IPS-NIHi7 (cell line): ENCODE measurements at regions not wholly inside any gene's neighbourhood (a gene's known extent, or its start where the extent isn't known, plus 50 kb on each side); places are given as distances from the start of the nearest gene placed in this dataset.
"Not testable (repeated sequence)": the region's sequence is repeated elsewhere in the genome, so short reads cannot be mapped to it uniquely, and the experiment has no call there.

Experiments
- DNase-seq: peaks from one replicate; pipeline ENCODE4 v3.0.0; 2012; ENCODE audit warnings: mixed read lengths; ENCODE audit errors: extremely low spot score

DNA sequence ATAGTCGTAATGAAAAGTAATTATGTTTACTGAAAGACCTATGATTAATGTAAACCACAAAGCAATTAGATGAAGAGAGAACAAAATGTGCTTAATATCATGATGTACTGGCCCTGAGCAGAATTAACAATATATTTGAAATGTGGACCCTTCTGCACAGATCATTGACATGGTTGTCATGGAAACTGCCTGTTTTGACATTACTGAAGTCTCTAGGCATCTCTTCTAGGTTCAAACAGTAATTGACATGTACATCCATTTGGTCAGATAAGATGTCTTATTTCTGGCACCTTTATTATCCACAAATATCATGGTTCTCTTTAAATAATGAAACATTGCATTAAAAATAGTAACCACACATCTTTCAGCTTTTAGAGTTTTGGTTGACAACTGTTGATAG is 251.7 kb upstream of the GNPDA2 start:
- no peak for DNase-seq

DNA sequence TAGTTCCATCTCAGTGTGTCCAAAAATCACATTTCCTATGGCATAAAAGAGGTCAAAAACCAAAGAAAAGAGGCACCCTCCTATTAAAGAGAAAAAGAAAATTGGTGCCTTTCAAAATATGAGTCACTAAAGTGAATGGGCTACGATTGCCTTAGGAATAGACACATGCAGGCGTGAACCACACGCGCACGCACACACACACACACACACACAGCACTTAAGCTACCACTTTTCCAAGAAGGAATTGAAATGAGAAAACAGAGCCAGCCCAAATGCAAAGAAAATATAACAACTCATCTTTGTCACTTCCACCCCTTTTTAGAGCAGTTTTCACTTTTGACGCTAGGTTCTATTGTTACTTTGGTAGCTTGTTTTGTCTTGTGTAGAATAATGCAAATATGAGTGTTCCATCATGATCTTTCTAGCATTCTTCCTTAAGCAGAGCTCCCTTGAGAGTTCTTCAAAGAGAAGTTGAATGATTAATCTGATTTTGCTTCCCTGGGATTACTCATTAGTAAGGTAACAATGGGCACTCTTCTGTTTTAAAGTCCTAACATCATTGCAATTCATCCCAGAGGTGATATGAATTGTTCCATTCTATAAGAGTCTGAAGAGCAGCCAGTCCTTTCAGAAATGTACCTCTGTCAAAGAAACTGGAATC is 239.2 kb upstream of the GNPDA2 start:
- no peak for DNase-seq

DNA sequence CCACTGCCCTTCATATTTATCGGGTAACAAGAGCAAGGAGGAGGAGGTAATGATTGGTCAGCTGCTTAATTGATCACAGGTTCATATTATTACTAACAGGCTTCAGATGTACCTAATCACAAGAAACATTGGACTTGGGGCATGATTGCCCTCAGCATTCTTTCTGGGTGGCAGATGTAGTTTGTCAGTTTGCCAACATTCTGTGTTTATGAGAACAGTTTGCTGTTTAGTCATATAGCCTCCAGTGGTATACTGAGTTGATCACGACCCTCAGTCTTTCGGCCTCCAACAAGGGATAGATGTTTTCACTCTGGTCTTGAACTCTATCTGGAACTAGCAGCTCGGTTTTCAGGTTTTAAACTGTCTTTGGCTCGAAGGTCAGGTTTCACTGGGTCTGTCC is 237.7 kb upstream of the GNPDA2 start:
- DNase-seq = not testable (repeated sequence)

DNA sequence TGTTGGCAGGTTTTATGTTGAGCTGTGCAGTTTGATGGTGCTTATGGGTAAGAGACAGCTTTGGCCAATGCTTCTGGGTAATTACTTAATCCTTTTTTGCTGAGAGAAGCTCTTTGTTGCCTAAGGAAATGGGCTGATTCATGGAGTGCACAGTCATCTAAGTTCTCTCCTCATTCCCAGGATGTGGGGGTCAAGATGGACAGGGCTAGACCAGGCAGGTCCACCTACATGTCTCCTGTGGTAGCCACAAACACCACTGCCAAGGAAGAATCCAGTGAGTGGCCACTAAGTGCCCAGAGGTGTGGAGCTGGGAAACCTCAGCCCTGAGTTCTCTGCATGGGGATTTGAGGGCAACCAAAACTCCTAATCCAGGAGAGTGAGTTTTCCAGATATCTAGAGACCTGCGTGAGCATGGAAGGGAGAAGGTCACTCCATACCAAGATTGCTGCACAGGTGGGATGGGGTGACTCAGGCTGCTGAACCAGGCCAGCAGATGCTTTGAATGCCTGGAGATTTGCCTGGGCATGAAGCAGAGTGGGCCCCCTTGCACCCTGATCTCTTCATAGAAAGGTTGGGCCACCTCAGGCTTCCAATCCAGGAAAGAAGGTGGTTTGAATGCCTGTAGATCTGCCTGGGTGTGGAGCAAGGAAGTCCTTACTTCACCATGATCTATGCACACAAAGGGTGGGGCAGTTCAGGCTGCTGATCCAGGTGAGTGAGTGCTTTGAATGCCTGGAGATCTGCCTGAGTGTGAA is 234.8 kb upstream of the GNPDA2 start:
- no peak for DNase-seq

DNA sequence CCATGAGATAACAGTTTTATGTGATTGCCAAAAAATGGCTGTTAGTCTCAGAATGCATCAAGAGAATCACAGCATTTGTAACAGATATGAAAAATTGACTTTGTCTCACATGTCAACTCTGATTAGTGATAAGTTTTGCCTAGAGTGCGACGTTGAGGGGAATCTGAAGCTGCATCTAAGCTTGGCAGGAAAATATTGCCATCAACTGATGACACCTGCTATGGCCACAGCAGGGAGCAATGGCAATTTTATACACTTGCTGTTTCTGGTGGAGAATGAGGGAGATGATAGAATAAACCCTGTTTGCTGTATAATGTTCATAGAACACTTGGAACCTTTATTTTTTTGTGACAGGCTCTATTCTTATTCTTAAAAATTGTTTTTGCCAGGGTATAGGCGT is 205.4 kb upstream of the GNPDA2 start:
- no peak for DNase-seq

DNA sequence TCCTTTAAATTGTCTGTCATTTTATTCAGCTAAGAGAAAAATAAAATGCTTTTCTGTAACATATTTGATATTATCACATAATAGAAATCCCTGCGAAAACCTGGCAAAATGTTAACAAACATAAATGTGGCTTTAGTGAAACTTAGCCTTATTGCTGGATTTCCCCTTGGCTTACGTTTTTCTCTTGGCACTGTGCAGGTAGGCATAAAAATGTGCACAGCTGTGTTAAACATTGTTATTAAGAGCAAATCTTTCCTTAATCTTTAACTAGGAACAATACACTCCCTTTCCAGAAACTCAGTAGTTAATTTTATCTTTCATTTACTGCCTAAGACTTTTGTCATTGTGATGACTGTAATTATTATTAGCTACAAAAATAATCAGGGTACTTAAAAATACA is 202.4 kb upstream of the GNPDA2 start:
- DNase-seq = no peak

DNA sequence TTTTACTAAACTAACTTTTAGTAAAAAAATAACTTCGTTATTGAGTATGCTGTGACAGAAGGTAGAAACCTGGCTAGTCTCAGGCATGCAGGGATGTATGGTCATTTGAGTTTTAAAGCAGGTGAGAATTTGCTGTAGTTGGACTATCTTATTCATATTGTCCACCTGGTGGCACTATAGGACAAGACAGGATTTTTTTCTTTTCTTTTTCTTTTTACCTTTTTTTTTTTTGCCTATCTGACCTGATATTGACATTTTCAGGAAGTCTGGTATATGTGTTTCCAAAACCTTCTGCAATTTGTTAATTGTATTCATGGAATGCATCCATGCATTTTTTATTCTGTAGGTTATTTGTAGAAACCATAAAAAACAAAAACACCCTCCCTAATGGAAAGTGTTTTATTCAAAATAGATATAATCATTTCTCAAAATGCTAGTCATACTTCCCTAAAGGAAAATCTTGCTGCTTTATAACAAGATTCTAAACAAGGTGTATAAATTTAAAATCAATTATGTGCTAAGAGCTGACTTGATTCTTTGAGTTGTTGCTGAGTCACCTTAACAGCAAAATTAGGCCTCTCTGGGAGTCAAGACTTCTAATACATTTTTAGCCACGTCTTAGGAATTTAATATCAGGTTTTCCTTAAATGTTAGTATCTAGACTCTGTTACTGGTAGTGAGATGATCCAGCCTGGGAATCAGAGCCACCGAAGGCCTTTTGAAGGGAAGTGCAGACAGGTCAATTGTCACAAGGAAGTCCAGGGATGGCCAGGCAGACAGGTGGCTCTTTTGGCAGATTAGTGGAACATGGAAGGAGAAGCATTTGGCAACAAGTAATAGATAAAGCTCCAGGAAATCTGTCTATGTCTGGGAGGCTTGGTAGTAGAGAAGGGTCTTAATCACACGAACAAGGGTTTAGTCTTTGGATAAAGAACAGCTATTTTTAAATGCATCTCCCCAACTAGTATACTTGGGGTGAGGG is 201.3 kb upstream of the GNPDA2 start:
- peak; percentile 11 for DNase-seq

DNA sequence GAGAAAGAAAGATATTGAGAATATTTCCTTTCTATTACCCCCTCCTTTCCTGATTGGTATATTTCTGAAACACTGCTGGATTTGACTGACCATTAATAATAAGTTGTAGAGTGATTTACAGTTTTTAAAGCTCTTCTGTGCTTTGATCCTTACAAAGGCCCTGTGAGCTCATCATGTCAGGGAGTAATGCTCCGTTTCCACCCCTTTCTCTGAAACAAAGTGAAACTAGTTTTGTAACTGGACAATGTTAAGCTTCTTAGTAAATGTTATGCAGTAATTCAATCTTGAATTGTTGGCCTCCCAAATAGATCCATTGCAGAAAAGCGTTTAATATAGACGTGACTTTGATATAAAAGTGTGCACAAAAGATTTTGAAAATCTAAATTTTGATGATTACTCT is 190.1 kb upstream of the GNPDA2 start:
- DNase-seq = no peak

DNA sequence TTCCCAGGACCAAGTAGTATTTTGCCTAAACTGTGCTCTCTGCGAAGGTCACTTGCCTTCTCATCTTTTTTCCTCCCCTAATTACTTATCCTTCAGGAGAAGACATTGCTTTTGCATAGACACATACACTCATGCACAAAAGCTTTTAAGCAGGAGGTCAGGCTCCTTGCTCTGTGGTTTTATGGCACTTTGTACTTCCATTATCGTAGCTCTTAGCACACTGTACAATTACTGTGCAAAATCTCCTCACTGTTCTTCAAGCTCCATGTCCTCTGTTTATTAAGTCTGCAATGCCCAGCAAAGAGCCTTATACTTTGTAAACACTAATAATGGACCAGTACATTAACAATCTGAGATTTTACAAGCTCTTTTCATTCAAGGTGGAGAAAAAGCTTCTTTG is 188.4 kb upstream of the GNPDA2 start:
- DNase-seq = no peak

DNA sequence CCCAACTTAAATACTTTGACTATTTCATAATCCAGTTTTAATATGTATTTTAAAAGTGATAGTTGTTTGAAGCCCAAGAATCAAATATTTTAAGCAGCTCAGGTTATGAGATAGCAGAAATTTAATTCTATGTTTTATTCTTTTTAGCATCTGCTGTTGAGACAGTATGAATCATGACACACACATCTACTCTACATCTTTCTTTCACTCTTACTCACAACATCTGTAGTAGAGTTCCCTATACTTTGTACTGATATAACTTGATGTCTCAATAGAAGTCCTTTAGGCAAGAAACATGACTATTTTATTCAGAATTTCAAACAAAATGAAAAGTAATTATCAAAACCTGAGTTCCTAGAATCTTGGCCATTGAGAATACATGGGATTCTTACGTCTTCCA is 187.9 kb upstream of the GNPDA2 start:
- no peak for DNase-seq

DNA sequence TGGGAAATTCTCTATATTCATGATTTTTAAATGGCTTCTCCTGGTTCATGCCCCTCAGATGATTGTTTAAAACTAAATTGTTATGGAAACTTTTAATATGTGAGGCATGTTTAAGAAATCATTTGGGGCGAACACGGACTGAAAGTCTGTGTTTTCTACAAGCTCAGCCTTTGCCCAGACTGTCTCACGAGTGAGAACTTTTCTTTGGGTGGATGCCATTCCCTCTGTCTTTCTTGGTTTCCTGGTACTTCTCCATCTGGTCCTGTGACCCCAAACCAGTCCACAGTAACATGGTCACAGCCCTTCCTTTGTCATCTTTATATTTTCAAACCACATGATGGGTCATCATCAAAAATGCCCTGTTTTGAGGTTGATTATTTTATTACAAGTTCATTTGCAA is 186.6 kb upstream of the GNPDA2 start:
- DNase-seq = no peak

DNA sequence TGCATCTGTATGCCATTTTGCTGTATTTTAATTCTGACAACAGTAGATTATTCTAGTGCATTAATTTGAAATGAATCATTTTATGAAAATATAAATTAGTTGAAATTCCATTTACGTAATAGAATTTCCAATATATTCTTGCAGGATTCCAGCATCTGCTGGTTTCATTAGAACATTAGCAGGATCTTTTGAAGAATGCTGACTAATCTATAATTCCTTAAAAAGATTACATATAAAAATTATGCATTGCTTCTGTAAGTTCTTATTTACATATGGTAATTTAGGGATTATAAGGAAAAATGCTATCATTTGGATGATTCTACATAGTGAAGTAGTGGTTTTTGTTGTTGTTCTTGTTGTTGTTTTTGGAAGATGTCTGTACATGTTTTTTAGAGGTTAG is 182.2 kb upstream of the GNPDA2 start:
- DNase-seq = no peak

DNA sequence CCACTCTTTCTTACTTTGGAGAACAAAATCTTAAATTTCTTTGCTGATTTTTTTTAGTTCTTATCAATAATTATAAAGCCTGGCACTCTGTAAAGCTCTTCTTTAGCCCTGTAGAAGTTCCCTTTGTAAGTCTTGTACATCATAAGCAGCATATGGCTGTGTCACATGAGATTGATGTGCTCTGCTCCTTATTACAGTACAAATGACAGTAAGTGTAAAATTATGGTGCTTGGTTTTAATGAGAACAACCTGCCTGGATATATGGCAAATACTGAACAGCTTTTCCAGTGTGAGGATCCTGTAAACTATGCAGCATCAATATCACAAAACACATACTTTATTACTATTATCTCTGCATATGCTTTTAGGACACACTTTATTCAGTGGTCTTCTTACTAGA is 145.9 kb upstream of the GNPDA2 start:
- no peak for DNase-seq

DNA sequence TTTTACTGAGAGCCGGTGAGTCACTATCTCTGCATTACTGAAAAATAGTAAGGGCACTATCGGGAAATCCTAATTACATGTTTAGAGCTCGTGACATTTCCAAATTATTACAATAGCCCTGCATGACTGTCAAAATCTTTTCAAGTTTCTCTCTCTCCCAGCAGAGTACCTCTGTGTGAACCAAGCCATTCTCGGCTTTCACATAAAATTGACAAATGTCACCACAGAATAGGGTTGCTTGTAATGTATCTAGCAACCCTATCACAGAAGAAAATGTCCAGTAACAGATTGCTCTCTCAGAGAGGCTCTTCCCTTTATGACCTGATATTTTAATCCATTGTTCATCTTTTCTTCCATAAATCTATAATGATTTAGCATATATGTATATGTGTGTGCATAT is 144.8 kb upstream of the GNPDA2 start:
- DNase-seq = no peak

DNA sequence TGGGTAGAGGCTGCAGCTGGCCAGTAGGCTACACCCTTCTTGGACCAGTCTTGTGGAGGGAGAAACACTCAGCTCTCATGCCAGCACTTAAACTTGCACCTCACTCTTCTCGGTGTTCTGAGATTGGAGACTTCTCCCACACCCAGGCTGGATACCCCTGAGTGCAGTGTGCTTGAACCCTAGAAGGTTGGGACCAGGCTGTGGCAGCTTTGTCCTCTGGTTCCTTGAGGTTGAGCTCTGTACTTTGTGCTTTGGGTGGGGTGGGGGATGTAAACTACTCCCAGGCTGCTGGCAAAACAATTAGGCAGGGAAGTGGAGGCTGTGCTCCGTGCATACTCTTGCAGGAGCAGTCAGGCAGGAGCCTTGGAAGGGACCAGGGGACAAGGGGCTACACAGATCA is 143.6 kb upstream of the GNPDA2 start:
- no peak for DNase-seq

DNA sequence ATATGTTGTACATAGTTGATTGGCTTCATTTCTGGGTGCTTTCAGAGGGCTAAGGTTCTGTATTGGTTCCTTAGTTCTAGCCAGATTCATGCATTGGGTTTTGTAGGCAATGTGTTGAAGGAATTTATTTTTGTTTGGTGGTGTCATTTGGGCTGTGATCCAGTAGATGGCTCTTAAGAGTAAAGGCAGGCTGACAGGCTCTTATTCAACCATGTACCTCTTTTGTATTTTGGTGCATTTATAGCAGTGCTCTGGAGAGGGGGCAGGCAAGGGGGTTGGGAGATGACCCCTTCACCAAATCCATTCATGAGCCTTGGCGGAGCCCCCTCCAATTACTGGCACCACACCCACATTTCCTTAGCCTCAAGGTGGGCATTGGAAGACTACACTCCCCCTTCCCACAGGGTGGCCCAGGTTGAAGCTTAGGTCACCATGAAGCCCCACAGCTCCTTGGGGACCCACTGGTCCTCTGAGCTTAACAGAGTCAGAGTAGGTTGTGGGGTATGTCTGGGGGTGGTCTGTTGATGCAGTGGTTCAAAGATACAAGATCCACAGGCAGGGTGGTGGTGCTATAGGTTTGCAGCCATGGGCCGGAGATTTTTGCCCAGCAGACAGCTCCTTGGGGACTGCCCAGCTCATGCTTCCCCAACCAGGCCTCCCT is 143.0 kb upstream of the GNPDA2 start:
- peak; percentile 9 for DNase-seq

DNA sequence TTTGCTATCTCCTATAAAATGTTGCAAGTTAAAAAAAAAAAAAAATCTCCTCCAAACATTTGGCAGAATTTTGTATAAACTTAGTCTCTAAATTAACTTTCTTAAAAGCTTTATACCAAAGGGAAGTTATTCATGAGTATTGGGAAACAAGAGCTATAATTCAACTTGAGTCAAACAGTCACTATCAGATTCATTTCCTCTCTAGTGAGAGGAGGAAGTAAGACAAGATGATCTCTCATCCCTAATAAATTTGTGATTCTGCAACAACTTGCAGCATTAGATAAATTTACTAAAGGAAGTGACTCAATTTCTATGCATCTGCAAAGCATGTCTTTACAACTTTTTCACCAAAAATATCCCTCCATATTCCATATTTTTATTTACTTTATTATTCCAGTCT is 135.4 kb upstream of the GNPDA2 start:
- DNase-seq = no peak

DNA sequence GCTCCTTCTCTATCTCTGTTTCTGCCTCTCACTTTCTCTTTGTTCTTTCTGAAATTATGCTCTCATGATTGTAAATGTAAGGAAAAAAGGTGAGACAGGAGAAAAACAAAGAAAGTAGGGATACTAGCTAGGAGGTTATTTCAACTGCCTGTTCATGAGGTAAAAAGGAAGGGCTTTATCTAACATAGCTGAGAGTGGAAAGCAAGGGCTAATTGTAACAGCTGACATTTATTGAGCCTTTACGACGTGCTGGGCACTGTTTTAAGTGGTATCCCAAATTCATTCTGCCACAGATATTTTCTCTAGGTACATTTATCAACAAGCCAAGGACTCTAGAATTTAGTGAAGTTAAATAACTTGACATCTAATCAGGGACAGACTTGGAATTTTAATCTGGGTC is 133.1 kb upstream of the GNPDA2 start:
- DNase-seq = no peak

DNA sequence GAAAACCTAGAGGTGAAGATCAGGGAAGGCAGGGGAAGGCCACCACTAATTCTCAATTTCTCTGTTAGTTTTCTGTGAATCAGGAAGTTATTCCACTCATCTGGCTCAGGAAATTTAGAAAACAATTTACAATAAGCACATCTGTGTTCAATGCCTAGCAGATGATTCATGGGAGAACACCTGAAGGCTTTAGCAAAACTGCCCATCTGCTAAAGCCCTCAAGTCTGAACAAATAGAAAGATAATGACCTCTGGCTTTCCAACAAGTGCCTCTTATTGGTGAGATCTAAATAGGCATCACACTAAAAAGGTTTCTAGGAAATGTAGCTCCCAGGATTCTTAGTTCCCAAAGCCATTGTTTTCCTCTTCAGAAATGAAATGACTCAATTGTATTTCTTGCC is 122.1 kb upstream of the GNPDA2 start:
- no peak for DNase-seq

DNA sequence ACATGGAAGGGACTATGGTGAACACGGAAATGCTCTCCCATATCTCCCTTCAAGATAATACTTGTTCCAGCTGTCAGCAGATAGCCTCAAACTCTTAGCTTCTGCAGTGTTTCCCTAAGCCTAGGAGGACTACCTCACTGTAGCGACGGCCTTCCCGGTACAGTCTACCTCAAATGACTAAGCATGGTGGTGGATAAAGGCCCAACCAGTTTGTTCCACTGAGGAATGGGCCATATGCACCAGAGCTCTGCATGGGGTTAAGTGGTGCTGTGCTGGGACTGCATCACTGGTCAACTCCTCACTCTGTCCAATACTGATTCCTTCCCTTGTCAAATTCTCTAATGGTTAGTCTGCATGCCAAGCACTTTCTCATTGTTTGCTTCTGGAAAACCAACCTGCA is 119.6 kb upstream of the GNPDA2 start:
- no peak for DNase-seq

DNA sequence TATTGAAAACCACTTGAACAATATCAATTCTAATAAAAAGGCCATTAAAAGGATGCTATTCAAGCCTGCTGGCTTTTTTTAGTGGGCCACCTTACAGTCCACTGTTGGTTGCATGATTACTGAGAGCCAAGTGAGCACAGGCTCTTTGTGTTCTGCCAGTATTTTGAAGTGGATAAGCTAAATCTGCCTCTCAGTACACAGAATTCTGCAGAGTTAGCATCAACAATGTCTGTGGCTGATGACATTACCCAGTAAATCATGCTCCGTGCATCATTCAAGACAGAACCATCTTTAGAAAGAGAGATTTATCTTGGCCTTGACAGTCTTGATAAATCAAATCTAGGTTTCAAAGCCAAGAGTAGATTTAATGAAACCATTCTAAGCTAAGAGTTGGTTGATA is 119.0 kb upstream of the GNPDA2 start:
- no peak for DNase-seq

DNA sequence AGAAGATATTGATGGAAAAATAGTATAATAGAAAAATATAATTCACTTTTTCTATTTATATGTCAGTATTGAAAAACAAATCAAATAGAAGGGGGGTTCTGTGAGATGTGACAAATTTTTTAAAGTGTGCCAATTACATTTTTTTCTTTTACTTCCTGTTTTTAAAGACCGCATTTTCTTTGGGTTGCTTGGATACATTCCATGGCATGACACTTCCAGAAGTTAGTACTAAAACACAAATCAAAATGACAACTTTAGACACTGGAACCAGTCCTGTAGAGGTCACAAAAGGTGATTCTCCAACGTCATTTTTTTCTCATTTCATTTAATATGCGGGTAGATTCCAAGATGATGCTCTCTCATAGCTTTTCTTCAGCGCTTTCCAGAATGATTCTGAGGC is 116.2 kb upstream of the GNPDA2 start:
- no peak for DNase-seq
